Natural killer cell treated with Interleukin-12 subunit alpha and Interleukin-12 subunit beta and Interleukin-15 and Interleukin-18, amount 100 ng/mL, for 72 hours (primary cell): ENCODE measurements at regions not wholly inside any gene's neighbourhood (a gene's known extent, or its start where the extent isn't known, plus 50 kb on each side); places are given as distances from the start of the nearest gene placed in this dataset.
A peak's percentile ranks its signal among the peaks of the same experiment; 100 is the strongest.

Experiments
- ATAC-seq, 2 donors: fragments of 150-1000 bp; cut with Tn5 transposase in 1 of 2; sonication (Bioruptor Pico), chemical (Tn5 transposase) in 1 of 2; 2 replicates each; pipeline ENCODE4 v1.10.0; 2021
- DNase-seq: peaks from one replicate; pipeline ENCODE4 v3.0.0; 2022; ENCODE audit warnings: low spot score
- H3K27ac Mint-ChIP-seq, 2 donors: 1 replicate in 1 of 2; 2 replicates in 1 of 2; pipeline ENCODE4 v1.8.0; 2022; ENCODE audit warnings: mixed read lengths in 2 of 2, mild to moderate bottlenecking in 1 of 2, moderate library complexity in 1 of 2
- H3K27me3 Mint-ChIP-seq, 2 donors: 1 replicate in 1 of 2; 2 replicates in 1 of 2; pipeline ENCODE4 v1.8.0; 2022; ENCODE audit warnings: mixed read lengths in 2 of 2
- H3K36me3 Mint-ChIP-seq: one replicate; pipeline ENCODE4 v1.8.0; 2022; ENCODE audit warnings: mixed read lengths
- H3K4me1 Mint-ChIP-seq, 2 donors: 1 replicate in 1 of 2; 2 replicates in 1 of 2; pipeline ENCODE4 v1.8.0; 2022; ENCODE audit warnings: low read depth in 2 of 2, mixed read lengths in 2 of 2, mild to moderate bottlenecking in 1 of 2
- H3K4me3 Mint-ChIP-seq: one replicate; pipeline ENCODE4 v1.8.0; 2022; ENCODE audit warnings: mixed read lengths
- H3K9me3 Mint-ChIP-seq: 2 replicates; pipeline ENCODE4 v1.8.0; 2022; ENCODE audit warnings: mixed read lengths

DNA sequence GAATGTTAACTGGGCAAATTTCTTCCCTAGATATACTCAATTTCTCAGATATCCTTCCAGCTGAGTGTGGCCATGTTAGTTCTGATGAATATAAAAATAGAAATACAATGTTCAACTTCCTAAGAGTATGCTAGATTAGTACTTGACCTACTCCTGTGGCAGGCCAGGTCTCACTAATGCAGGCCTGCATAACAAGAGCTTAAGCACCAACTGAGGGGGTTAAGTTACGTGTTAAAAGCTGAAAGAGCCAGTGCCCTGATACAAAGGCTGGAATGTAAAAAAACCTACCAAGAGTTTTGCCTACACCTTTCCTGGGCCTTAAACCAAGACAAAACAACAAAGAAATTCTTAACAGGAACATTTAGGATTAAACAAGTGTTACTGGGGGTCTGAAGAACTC, 102.8 kb downstream of the MRPS30 start:
- Mint-ChIP-seq H3K27me3 (no peaks in the 10 kb centered on the region), H3K36me3 (no peaks in the 10 kb centered on the region), H3K27ac (no peak overlapping the region), H3K9me3 (peaks cover 13% of the 10 kb centered on the region), H3K4me1 (no peaks in the 10 kb centered on the region), H3K4me3 (no peak overlapping the region)
- ATAC-seq (no peak), DNase-seq (no peak)

GRCh38 chr5:44914221-44914620, 105.5 kb downstream of the MRPS30 start:
- Mint-ChIP-seq H3K36me3 (no peaks in the 10 kb centered on the region), H3K4me3 (no peak overlapping the region), H3K9me3 (peaks cover 9% of the 10 kb centered on the region), H3K27ac (no peak overlapping the region), H3K27me3 (no peaks in the 10 kb centered on the region), H3K4me1 (no peaks in the 10 kb centered on the region)
- ATAC-seq, result no peak
- DNase-seq, result no peak

- Mint-ChIP-seq H3K9me3 (peaks cover under 1% of the 10 kb centered on the region), H3K36me3 (no peaks in the 10 kb centered on the region), H3K27ac (no peak overlapping the region), H3K27me3 (no peaks in the 10 kb centered on the region), H3K4me3 (no peak overlapping the region), H3K4me1 (no peaks in the 10 kb centered on the region)
- ATAC-seq, result no peak
- DNase-seq, result no peak
These were observed 110.8 kb downstream of the MRPS30 start for GRCh38 chr5:44919560-44919959.

- no peak for ATAC-seq
These were observed 118.5 kb downstream of the MRPS30 start for GRCh38 chr5:44927115-44927733.

GRCh38 chr5:44932922-44933585, 124.3 kb downstream of the MRPS30 start:
- Mint-ChIP-seq H3K9me3 (peaks cover 9% of the 10 kb centered on the region), H3K36me3 (peaks cover 8% of the 10 kb centered on the region), H3K4me1 (no peaks in the 10 kb centered on the region), H3K4me3 (no peak overlapping the region), H3K27ac (no peak overlapping the region), H3K27me3 (no peaks in the 10 kb centered on the region)
- no peak for DNase-seq
- ATAC-seq, result no peak

More at GRCh38 chr5:44927115-44927733, 118.5 kb downstream of the MRPS30 start:
- Mint-ChIP-seq H3K36me3 (no peaks in the 10 kb centered on the region), H3K4me3 (no peak overlapping the region), H3K4me1 (no peaks in the 10 kb centered on the region), H3K9me3 (peaks cover 10% of the 10 kb centered on the region), H3K27ac (no peak overlapping the region), H3K27me3 (no peaks in the 10 kb centered on the region)
- no peak for DNase-seq

GRCh38 chr5:44933686-44934085, 124.9 kb downstream of the MRPS30 start:
- DNase-seq (no peak), ATAC-seq (no peak)
- H3K4me3 Mint-ChIP-seq, result no peak overlapping the region
- H3K27ac Mint-ChIP-seq, result no peak overlapping the region
- peaks cover 8% of the 10 kb centered on the region for H3K36me3 Mint-ChIP-seq
- H3K27me3 Mint-ChIP-seq, result no peaks in the 10 kb centered on the region
- H3K9me3 Mint-ChIP-seq, result peaks cover 9% of the 10 kb centered on the region
- no peaks in the 10 kb centered on the region for H3K4me1 Mint-ChIP-seq

DNA sequence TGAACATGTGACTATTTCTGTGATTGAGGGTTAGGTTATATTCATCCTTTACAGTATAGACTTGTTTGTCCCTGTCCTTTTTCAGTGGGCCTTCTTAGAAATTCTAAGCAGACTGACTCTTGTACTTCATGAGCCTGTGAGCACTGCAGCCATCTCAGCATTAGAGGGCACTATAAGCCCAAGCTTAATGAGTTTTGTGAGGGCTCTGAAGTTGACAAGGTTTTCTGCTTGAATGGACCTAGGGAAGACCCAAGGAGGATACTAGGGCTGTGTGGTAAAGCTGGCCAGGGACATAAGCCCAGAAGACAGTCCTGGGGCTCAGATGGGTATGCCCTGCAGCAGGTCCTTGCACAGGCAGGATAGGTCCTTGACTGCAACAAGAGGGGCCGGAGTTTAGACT, 126.5 kb downstream of the MRPS30 start:
- ATAC-seq, result peak; percentile 36
- no peak overlapping the region for H3K4me3 Mint-ChIP-seq
- H3K27me3 Mint-ChIP-seq, result no peaks in the 10 kb centered on the region
- H3K27ac Mint-ChIP-seq, result no peak overlapping the region
- no peaks in the 10 kb centered on the region for H3K4me1 Mint-ChIP-seq
- H3K36me3 Mint-ChIP-seq, result peaks cover 12% of the 10 kb centered on the region
- H3K9me3 Mint-ChIP-seq, result peaks cover 11% of the 10 kb centered on the region
- no peak for DNase-seq

GRCh38 chr5:44935871-44936270, 127.1 kb downstream of the MRPS30 start:
- peaks cover 11% of the 10 kb centered on the region for H3K9me3 Mint-ChIP-seq
- no peak overlapping the region for H3K27ac Mint-ChIP-seq
- ATAC-seq (no peak), DNase-seq (no peak)
- no peak overlapping the region for H3K4me3 Mint-ChIP-seq
- peaks cover 12% of the 10 kb centered on the region for H3K36me3 Mint-ChIP-seq
- H3K27me3 Mint-ChIP-seq, result no peaks in the 10 kb centered on the region
- H3K4me1 Mint-ChIP-seq, result no peaks in the 10 kb centered on the region

DNA sequence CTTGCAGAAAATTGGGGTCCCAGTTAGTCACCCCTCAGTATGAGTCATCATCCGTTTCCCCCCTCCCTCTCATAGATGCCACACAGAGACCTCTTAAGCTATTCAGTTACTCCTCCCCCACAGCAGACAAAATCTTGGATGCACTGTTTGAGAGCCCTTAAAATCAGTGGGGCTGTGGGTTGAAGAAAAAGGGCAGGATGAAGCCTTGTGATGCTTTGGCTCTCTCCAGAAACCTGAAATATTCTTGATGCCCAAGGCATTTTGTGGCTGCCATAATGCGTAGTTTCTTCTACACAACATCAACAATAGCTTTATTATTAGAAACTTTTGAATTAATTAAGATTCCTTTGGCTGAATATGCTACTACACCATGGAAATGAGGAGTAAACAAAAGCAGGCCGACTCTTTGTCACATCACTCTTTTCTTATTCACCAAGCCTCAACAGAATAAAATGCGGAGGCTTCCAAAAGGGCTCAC, 133.8 kb downstream of the MRPS30 start:
- Mint-ChIP-seq H3K4me3 (no peak overlapping the region), H3K27me3 (no peaks in the 10 kb centered on the region), H3K36me3 (peaks cover 4% of the 10 kb centered on the region), H3K9me3 (peaks cover 5% of the 10 kb centered on the region), H3K4me1 (no peaks in the 10 kb centered on the region), H3K27ac (no peak overlapping the region)
- ATAC-seq (no peak), DNase-seq (no peak)

GRCh38 chr5:44943647-44944046, 134.9 kb downstream of the MRPS30 start:
- Mint-ChIP-seq H3K27ac (no peak overlapping the region), H3K9me3 (peaks cover 5% of the 10 kb centered on the region), H3K4me1 (no peaks in the 10 kb centered on the region), H3K4me3 (no peak overlapping the region), H3K27me3 (no peaks in the 10 kb centered on the region), H3K36me3 (peaks cover 4% of the 10 kb centered on the region)
- ATAC-seq (no peak), DNase-seq (no peak)

DNA sequence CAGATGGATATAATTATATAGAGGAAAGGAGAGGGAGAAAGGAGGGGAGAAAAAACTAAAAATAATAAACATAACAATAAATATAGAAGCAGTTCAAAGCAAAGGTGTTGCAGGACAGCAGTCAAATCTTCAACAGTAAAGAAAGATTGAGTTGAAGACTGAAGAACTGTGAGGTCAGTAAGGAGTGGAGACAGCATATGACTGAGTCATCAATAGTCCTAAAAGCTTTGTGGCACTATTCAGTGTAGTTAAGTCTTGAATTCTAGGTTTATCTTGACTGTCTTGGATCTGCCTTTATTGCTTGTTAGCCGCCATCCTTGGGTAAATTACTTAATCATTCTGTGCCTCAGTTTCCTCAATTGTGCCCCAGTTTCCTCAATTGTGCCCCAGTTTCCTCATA, 137.0 kb downstream of the MRPS30 start:
- no peak for DNase-seq
- Mint-ChIP-seq H3K4me3 (no peak overlapping the region), H3K9me3 (no peaks in the 10 kb centered on the region), H3K27ac (no peak overlapping the region), H3K36me3 (no peaks in the 10 kb centered on the region), H3K27me3 (no peaks in the 10 kb centered on the region), H3K4me1 (no peaks in the 10 kb centered on the region)
- ATAC-seq, result no peak

DNA sequence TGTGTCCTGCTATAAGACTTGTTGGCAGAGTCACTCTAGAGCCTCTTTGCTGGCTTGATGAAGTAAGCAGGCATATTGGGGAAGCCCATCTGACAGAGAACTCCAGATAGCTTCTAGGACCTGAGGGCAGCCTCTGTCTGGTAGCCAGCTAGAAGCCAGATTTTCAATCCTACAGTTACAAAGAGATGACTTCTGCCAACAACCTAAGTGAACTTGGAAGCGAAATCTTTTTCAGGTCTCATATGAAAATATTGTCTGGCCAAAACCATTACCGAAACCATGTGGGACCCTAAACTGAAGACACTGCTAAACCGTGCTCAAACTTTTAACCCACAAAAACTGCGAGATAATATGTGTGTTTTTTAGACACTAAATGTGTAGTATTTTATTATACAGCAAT, 140.9 kb downstream of the MRPS30 start:
- no peaks in the 10 kb centered on the region for H3K36me3 Mint-ChIP-seq
- no peaks in the 10 kb centered on the region for H3K9me3 Mint-ChIP-seq
- H3K4me3 Mint-ChIP-seq, result no peak overlapping the region
- no peak overlapping the region for H3K27ac Mint-ChIP-seq
- no peaks in the 10 kb centered on the region for H3K27me3 Mint-ChIP-seq
- ATAC-seq (no peak), DNase-seq (no peak)
- no peaks in the 10 kb centered on the region for H3K4me1 Mint-ChIP-seq

- Mint-ChIP-seq H3K9me3 (no peaks in the 10 kb centered on the region), H3K27ac (no peak overlapping the region), H3K4me3 (no peak overlapping the region), H3K4me1 (no peaks in the 10 kb centered on the region), H3K27me3 (no peaks in the 10 kb centered on the region), H3K36me3 (no peaks in the 10 kb centered on the region)
- DNase-seq (no peak), ATAC-seq (no peak)
These were observed 142.6 kb downstream of the MRPS30 start for GRCh38 chr5:44951371-44951770.

DNA sequence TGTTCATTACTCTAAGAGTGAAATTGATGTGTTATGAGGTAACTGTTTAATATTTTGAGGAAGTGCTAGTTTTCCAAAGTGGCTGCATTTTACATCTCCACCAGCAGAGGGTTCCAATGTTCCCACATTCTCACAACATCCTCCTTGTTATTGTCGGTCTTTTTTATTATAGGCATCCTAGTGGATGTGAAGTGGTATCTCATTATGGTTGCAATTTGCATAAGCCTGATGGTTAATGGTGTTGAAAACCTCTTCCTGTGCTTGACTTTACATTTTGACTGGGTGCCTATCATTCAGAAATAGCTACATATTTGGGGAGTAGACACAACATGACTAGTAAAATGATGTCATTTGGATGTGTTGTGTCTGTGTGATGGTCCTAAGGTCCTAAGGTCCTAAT, 143.6 kb downstream of the MRPS30 start:
- no peak for DNase-seq
- H3K9me3 Mint-ChIP-seq, result peaks cover 4% of the 10 kb centered on the region
- no peaks in the 10 kb centered on the region for H3K4me1 Mint-ChIP-seq
- peak in 1 of 2 donors; percentile 27 for ATAC-seq
- H3K4me3 Mint-ChIP-seq, result no peak overlapping the region
- no peak overlapping the region for H3K27ac Mint-ChIP-seq
- no peaks in the 10 kb centered on the region for H3K36me3 Mint-ChIP-seq
- no peaks in the 10 kb centered on the region for H3K27me3 Mint-ChIP-seq

- H3K27ac Mint-ChIP-seq, result no peak overlapping the region
- DNase-seq (no peak), ATAC-seq (no peak)
- H3K9me3 Mint-ChIP-seq, result peaks cover 4% of the 10 kb centered on the region
- H3K36me3 Mint-ChIP-seq, result no peaks in the 10 kb centered on the region
- no peak overlapping the region for H3K4me3 Mint-ChIP-seq
- no peaks in the 10 kb centered on the region for H3K27me3 Mint-ChIP-seq
- no peaks in the 10 kb centered on the region for H3K4me1 Mint-ChIP-seq
These were observed 144.3 kb downstream of the MRPS30 start for GRCh38 chr5:44953078-44953477.
